ENCODE measurements at regions not wholly inside any gene's neighbourhood (a gene's known extent, or its start where the extent isn't known, plus 50 kb on each side); places are given as distances from the start of the nearest gene placed in this dataset.

- TF ChIP-seq CTCF (IDR thresholded peaks at IDR 0.05; ENCODE audit: low read length) = no peak
- no peak for TF ChIP-seq EZH2 (IDR thresholded peaks at IDR 0.05; ENCODE audit: borderline replicate concordance, low read length)
These were observed 199.4 kb upstream of the RPL38 start for GRCh38 chr17:74004056-74004455.

Measured in OCI-LY1 (cell line).